HCT116 (cell line): ENCODE measurements at regions not wholly inside any gene's neighbourhood (a gene's known extent, or its start where the extent isn't known, plus 50 kb on each side); places are given as distances from the start of the nearest gene placed in this dataset.

ENCODE experiments used
- ATAC-seq: fragments of 200-7000 bp; cut with Tn5 transposase; 2 replicates; pipeline ENCODE4 v1.9.1; 2020; ENCODE audit warnings: mild to moderate bottlenecking, moderate library complexity
- BruUV-seq: library from RNA; stranded (reverse); fragments of 400-500 nt; replicated peaks from 2 replicates; lab custom pipeline; 2021; lab: Mats Ljungman, UMichigan
- CTCF ChIA-PET: fragments of 300-600 bp; sonication (Branson Sonifier 250); formaldehyde crosslinking; loops from one replicate; lab custom pipeline; 2021; ENCODE audit warnings: antibody characterized with exemption; lab: Charles Lee
- POLR2A ChIA-PET: fragments of 300-600, 350-600 bp; sonication (Branson Sonifier 250); formaldehyde crosslinking; loops from one replicate; lab custom pipeline; 2021; ENCODE audit warnings: antibody characterized with exemption; lab: Charles Lee
- RAD21 ChIA-PET, 2 experiments: fragments of 300-600 bp; sonication (Branson Sonifier 250); formaldehyde crosslinking; loops; one replicate each; lab custom pipeline; 2023; ENCODE audit warnings: low total read pairs in 2 of 2; ENCODE audit not compliant: uncharacterized antibody in 2 of 2, unreplicated experiment in 2 of 2, low non-redundant PET in 1 of 2; lab: Charles Lee
- DNase-seq: peaks from one replicate; pipeline ENCODE4 v3.0.0-alpha.2; 2010; ENCODE audit warnings: low read depth, low spot score
- H2AFZ ChIP-seq: fragments of 200-600 bp; shearing (Covaris generic), sonication (generic); 2 replicates; pipeline ENCODE4 v1.6.1; 2017; ENCODE audit warnings: low read depth, mixed run types, mixed read lengths, antibody characterized with exemption, low read length; ENCODE audit not compliant: poor library complexity, severe bottlenecking
- H3K27ac ChIP-seq: 2 replicates; pipeline ENCODE4 v1.5.1; 2012; ENCODE audit warnings: low read depth, low read length
- H3K27me3 ChIP-seq: fragments of 200-600 bp; sonication (generic); 2 replicates; pipeline ENCODE4 v1.6.1; 2016; ENCODE audit warnings: mixed run types, low read length, mixed read lengths; ENCODE audit not compliant: insufficient read depth
- H3K36me3 ChIP-seq, 2 experiments: fragments of 200-500 bp in 1 of 2; fragments of 200-600 bp in 1 of 2; sonication (Bioruptor generic) in 1 of 2; sonication (generic) in 1 of 2; 2 replicates each; pipeline versions ENCODE4 v1.5.1 to v1.6.1; 2014 to 2016; ENCODE audit warnings: low read length in 2 of 2, inconsistent platforms in 1 of 2, mixed read lengths in 1 of 2, mixed run types in 1 of 2; ENCODE audit not compliant: insufficient read depth in 2 of 2, control insufficient read depth in 1 of 2
- H3K4me1 ChIP-seq, 2 experiments: fragments of 200-600 bp in 1 of 2; sonication (generic) in 1 of 2; 2 replicates each; pipeline versions ENCODE4 v1.5.1 to v1.6.1; 2012 to 2017; ENCODE audit warnings: low read length in 2 of 2, inconsistent platforms in 1 of 2, mild to moderate bottlenecking in 1 of 2, mixed read lengths in 1 of 2, mixed run types in 1 of 2, moderate library complexity in 1 of 2; ENCODE audit not compliant: insufficient read depth in 2 of 2, control insufficient read depth in 1 of 2
- H3K4me2 ChIP-seq: fragments of 200-600 bp; sonication (generic); 2 replicates; pipeline ENCODE4 v1.6.1; 2017; ENCODE audit warnings: mixed run types, low read length, mixed read lengths
- H3K4me3 ChIP-seq, 2 experiments: fragments of 200-600 bp in 1 of 2; sonication (generic) in 1 of 2; replicated peaks in 1 of 2; 2 replicates each; pipeline ENCODE4 v1.5.1; 2011 to 2016; ENCODE audit warnings: low read length in 2 of 2, control low read depth in 1 of 2, low read depth in 1 of 2, mild to moderate bottlenecking in 1 of 2, mixed read lengths in 1 of 2, mixed run types in 1 of 2
- H3K79me2 ChIP-seq: fragments of 200-600 bp; sonication (generic); 2 replicates; pipeline ENCODE4 v1.6.1; 2017; ENCODE audit warnings: mild to moderate bottlenecking, mixed run types, low read length, moderate library complexity, mixed read lengths; ENCODE audit not compliant: insufficient read depth
- H3K9ac ChIP-seq: fragments of 200-600 bp; sonication (generic); 2 replicates; pipeline ENCODE4 v1.6.1; 2016; ENCODE audit warnings: low read length, mixed read lengths
- H3K9me2 ChIP-seq: fragments of 200-600 bp; sonication (generic), shearing (Covaris generic); 2 replicates; pipeline ENCODE4 v1.6.1; 2017; ENCODE audit warnings: mixed run types, mild to moderate bottlenecking, moderate library complexity; ENCODE audit not compliant: insufficient read depth
- H3K9me3 ChIP-seq, 2 experiments: fragments of 200-500 bp in 1 of 2; fragments of 200-600 bp in 1 of 2; sonication (Bioruptor generic) in 1 of 2; sonication (generic) in 1 of 2; 2 replicates each; pipeline ENCODE4 v1.6.1; 2014 to 2017; ENCODE audit warnings: low read length in 2 of 2, mixed read lengths in 2 of 2, inconsistent platforms in 1 of 2, low read depth in 1 of 2, mild to moderate bottlenecking in 1 of 2, mixed run types in 1 of 2, moderate library complexity in 1 of 2; ENCODE audit not compliant: control insufficient read depth in 1 of 2, insufficient read depth in 1 of 2
- H4K20me1 ChIP-seq: fragments of 200-600 bp; sonication (generic), shearing (Covaris generic); 2 replicates; pipeline ENCODE4 v1.6.1; 2017; ENCODE audit warnings: mixed run types, mild to moderate bottlenecking, moderate library complexity; ENCODE audit not compliant: insufficient read depth
- ATF3 ChIP-seq: IDR thresholded peaks from 2 replicates; pipeline ENCODE4 v1.6.1; 2012
- CEBPB ChIP-seq: IDR thresholded peaks from 2 replicates; pipeline ENCODE4 v1.6.1; 2012; ENCODE audit warnings: low read depth
- CTCF ChIP-seq, 3 experiments: fragments of 200-600 bp in 1 of 3; sonication (generic) in 1 of 3; IDR thresholded peaks in 2 of 3; conservative IDR thresholded peaks in 1 of 3; 2 replicates each; pipeline ENCODE4 v1.5.1; 2012 to 2017; ENCODE audit warnings: low read depth in 2 of 3, low read length in 2 of 3, antibody characterized with exemption in 1 of 3, borderline replicate concordance in 1 of 3, control low read depth in 1 of 3, mild to moderate bottlenecking in 1 of 3, mixed read lengths in 1 of 3, mixed run types in 1 of 3, moderate library complexity in 1 of 3; ENCODE audit not compliant: insufficient read depth in 1 of 3
- EGR1 ChIP-seq: IDR thresholded peaks from 2 replicates; pipeline ENCODE4 v1.6.1; 2012; ENCODE audit warnings: low read depth
- ELF1 ChIP-seq: IDR thresholded peaks from 2 replicates; pipeline ENCODE4 v1.6.1; 2012; ENCODE audit warnings: low read depth, borderline replicate concordance
- EZH2 ChIP-seq: fragments of 200-600 bp; sonication (generic); IDR thresholded peaks from 2 replicates; pipeline ENCODE4 v1.6.1; 2017; ENCODE audit warnings: antibody characterized with exemption, mixed run types
- EZH2phosphoT487 ChIP-seq: fragments of 200-600 bp; IDR thresholded peaks from 2 replicates; pipeline ENCODE4 v1.6.1; 2018; ENCODE audit warnings: antibody characterized with exemption, borderline replicate concordance
- FOSL1 ChIP-seq: IDR thresholded peaks from 2 replicates; pipeline ENCODE4 v1.6.1; 2012; ENCODE audit warnings: low read depth
- JUND ChIP-seq: IDR thresholded peaks from 2 replicates; pipeline ENCODE4 v1.6.1; 2012
- MAX ChIP-seq: IDR thresholded peaks from 2 replicates; pipeline ENCODE4 v1.6.1; 2012
- POLR2A ChIP-seq: IDR thresholded peaks from 2 replicates; pipeline ENCODE4 v1.7.0; 2011; ENCODE audit warnings: borderline replicate concordance; ENCODE audit not compliant: insufficient read depth, insufficient read length; ENCODE audit errors: extremely low read depth
- POLR2AphosphoS5 ChIP-seq: IDR thresholded peaks from 2 replicates; pipeline ENCODE4 v1.6.1; 2011; ENCODE audit warnings: mild to moderate bottlenecking, low read depth, low read length, moderate library complexity
- RAD21 ChIP-seq: IDR thresholded peaks from 2 replicates; pipeline ENCODE4 v1.6.1; 2012; ENCODE audit warnings: low read depth, mild to moderate bottlenecking
- REST ChIP-seq: IDR thresholded peaks from 2 replicates; pipeline ENCODE4 v1.6.1; 2012; ENCODE audit warnings: low read depth
- SIN3A ChIP-seq: IDR thresholded peaks from 2 replicates; pipeline ENCODE4 v1.6.1; 2012; ENCODE audit warnings: low read depth
- SP1 ChIP-seq: IDR thresholded peaks from 2 replicates; pipeline ENCODE4 v1.6.1; 2012; ENCODE audit warnings: low read depth
- TCF7L2 ChIP-seq: IDR thresholded peaks from 2 replicates; pipeline ENCODE4 v1.7.0; 2011; ENCODE audit warnings: borderline replicate concordance, inconsistent platforms; ENCODE audit not compliant: insufficient read depth, insufficient read length; ENCODE audit errors: extremely low read depth
- YY1 ChIP-seq: IDR thresholded peaks from 2 replicates; pipeline ENCODE4 v1.6.1; 2011; ENCODE audit warnings: low read length, low read depth, moderate library complexity, mild to moderate bottlenecking; ENCODE audit not compliant: insufficient replicate concordance; ENCODE audit errors: extremely low read depth
- ZBTB33 ChIP-seq: IDR thresholded peaks from 2 replicates; pipeline ENCODE4 v1.6.1; 2011; ENCODE audit warnings: mild to moderate bottlenecking, low read length, moderate library complexity; ENCODE audit not compliant: insufficient replicate concordance; ENCODE audit errors: extremely low read depth
- intact Hi-C: fragments of 100-400 bp; cut with micrococcal nuclease; formaldehyde crosslinking; loops from 2 replicates; pipeline ENCODE4 v1.10.0; 2022

GRCh38 chr21:27683292-27683691 lies 716.4 kb upstream of the ADAMTS5 start:
- no peaks in the 10 kb centered on the region for H3K9me2 ChIP-seq
- peaks cover 7 to 27% of the 10 kb centered on the region in 2 experiments for H3K9me3 ChIP-seq
- no peak overlapping the region for H2AFZ ChIP-seq
- no peak overlapping the region for H3K4me2 ChIP-seq
- DNase-seq = no peak
- H4K20me1 ChIP-seq = no peaks in the 10 kb centered on the region
- no peak overlapping the region for H3K27ac ChIP-seq
- intact Hi-C loops = no loop called here
- CTCF ChIA-PET = no interaction called here
- ATAC-seq = no peak
- no peaks in the 10 kb centered on the region for H3K79me2 ChIP-seq
- no peaks in the 10 kb centered on the region for H3K4me1 ChIP-seq
- no peaks in the 10 kb centered on the region for H3K27me3 ChIP-seq
- TF ChIP-seq ATF3 (no peak), ELF1 (no peak), EZH2 (no peak), YY1 (no peak), TCF7L2 (no peak), MAX (no peak), FOSL1 (no peak), REST (no peak), SP1 (no peak), SIN3A (no peak), JUND (no peak), RAD21 (no peak), EZH2phosphoT487 (no peak), POLR2AphosphoS5 (no peak), EGR1 (no peak), CEBPB (no peak), POLR2A (no peak), CTCF (IDR thresholded peaks at IDR 0.05 in 2 of 3, conservative IDR thresholded peaks at IDR 0.05 in 1 of 3; ENCODE audit: borderline replicate concordance in 1 of 3, insufficient read depth in 1 of 3, low read depth in 2 of 3, low read length in 2 of 3) (no peak), ZBTB33 (no peak)
- H3K4me3 ChIP-seq = no peak overlapping the region
- POLR2A ChIA-PET = no interaction called here
- RAD21 ChIA-PET = no interaction called here
- H3K9ac ChIP-seq = no peak overlapping the region
- no TSS peak for BruUV-seq
- no peaks in the 10 kb centered on the region for H3K36me3 ChIP-seq
